GM12892 (cell line): ENCODE measurements at regions not wholly inside any gene's neighbourhood (a gene's known extent, or its start where the extent isn't known, plus 50 kb on each side); places are given as distances from the start of the nearest gene placed in this dataset.

Experiments
- DNase-seq: peaks from one replicate; pipeline ENCODE4 v3.0.0; 2011; ENCODE audit not compliant: insufficient read length
- FAIRE-seq: peaks from 2 replicates; lab custom pipeline; 2011; peaks lifted over from hg19 to GRCh38; lab: Jason Lieb, UNC
- POLR2A ChIP-seq: IDR thresholded peaks from 2 replicates; pipeline ENCODE4 v1.6.1; 2011; ENCODE audit warnings: low read depth, low read length, control low read depth
- POLR2AphosphoS5 ChIP-seq: IDR thresholded peaks from 2 replicates; pipeline ENCODE4 v1.6.1; 2011; ENCODE audit warnings: low read depth, low read length, control low read depth
- TAF1 ChIP-seq: IDR thresholded peaks from 2 replicates; pipeline ENCODE4 v1.6.1; 2011; ENCODE audit warnings: low read depth, mild to moderate bottlenecking, control low read depth, low read length, borderline replicate concordance

DNA sequence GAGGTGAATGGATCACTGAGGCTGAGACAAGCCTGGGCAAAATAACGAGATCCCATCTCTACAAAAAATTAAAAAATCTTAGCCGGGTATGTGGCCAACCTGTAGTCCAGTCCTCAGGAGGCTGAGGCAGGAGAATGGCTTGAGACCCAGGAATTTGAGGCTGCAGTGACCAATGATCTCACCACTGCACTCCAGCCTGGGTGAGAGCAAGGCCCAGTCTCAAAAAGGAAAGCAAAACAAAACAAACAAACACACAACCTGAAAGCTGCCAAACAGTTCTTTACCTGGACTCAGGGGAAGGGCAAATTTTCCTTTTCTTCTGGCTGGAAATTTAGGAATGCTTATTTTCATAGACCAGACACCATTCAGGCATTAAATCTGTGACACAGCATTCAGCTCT lies 163.1 kb upstream of the FAT1 start:
- FAIRE-seq (no peak), DNase-seq (no peak)
- no peak for TF ChIP-seq TAF1
- TF ChIP-seq POLR2AphosphoS5: no peak
- TF ChIP-seq POLR2A: no peak

DNA sequence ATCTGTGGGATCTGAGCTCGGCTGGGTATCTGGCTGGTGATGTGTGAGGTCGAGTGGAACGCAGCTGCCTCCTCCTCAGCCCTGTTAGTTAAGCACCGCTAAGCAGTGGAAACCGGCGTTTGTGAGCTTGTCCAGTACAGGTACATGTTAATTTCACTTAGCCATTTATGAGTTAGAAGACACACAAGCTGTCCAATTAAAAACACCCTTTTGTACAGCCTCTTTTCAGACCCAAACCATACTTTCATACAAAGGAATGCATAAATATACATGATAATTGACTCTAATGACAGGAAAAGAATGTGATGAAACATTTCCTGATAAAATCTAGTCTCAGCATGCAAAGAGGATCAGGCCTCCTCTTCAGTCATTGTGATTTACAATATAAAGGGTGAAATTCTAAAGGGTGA lies 163.6 kb upstream of the FAT1 start:
- FAIRE-seq (no peak), DNase-seq (no peak)
- TF ChIP-seq TAF1 (no peak), POLR2AphosphoS5 (no peak), POLR2A (no peak)

DNA sequence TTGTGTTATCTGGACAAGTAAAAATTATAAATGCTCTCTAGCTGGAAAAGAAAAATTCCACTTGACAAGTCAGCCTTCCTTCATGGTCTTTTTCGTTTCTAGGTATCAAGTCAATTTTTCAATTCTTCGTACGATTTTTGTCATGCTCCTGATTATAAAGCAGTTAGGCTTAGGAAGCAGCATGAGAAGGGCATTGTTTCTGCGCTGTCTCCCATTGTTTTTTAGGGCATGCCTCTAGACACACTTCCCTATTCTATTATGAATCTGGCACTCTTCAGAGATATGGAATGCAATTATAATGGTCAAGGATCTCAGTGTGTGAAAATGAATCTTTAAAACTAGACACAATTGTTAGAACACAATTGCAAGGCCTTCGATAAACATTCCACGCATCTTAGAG lies 164.1 kb upstream of the FAT1 start:
- TF ChIP-seq TAF1: no peak
- no peak for TF ChIP-seq POLR2A
- TF ChIP-seq POLR2AphosphoS5: no peak
- no peak for DNase-seq
- FAIRE-seq: no peak

DNA sequence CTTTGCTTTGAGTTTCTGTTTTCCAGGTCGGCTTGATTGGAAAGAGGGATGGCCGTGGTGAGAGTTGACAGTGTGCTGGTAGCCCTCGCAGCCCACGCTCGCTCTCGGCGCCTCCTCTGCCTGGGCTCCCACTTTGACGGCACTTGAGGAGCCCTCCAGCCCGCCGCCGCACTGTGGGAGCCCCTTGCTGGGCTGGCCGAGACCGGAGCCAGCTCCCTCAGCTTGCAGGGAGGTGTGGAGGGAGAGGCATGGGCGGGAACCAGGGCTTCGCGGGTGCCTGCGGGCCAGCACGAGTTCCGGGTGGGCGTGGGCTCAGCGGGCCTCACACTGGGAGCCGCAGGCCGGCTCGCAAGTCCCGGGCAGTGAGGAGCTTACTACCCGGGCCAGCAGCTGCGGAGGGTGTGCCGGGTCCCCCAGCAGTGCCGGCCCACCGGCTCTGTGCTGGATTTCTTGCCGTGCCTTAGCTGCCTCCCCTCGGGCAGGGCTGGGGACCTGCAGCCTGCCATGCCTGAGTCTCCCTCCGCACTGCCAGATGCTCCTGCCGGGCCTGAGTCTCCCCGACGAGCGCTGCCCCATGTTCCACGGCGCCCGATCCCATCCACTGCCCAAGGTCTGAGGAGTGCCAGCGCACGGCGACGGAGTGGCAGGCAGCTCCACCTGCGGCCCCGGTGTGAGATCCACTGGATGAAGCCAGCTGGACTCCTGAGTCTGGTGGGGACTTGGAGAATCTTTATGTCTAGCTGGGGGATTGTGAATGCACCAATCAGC lies 166.4 kb upstream of the FAT1 start:
- no peak for TF ChIP-seq POLR2AphosphoS5
- FAIRE-seq (no peak), DNase-seq (no peak)

DNA sequence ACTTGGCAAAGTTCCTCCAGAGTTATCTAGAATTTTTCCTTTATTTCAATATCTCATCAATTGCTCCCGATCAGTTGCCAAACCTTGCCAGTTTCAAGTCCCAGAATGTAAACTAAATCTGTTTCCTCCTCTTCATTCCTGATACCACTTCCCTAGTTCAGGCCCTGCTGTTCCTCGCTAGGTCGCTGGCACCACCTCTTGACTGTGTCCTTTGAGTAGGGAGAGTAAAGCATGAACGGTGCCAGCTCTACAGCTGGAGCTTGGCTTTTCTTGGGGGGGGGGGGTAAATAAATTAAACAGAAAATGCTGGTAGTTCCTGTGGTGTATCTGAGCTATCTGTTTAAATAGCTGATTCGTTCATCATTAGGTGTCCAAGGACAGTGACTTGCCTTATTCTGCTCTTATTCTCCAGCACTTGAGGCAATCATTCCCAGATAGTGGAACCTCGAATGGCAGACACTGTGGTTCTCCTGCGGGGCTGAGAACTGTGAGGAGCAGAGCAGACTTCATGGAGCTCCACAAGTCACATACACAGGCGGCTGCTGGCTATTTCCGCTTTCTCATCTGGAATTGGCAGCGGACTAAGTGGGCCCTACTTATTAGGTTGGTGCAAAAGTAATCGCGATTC lies 168.3 kb upstream of the FAT1 start:
- FAIRE-seq (no peak), DNase-seq (no peak)
- TF ChIP-seq POLR2AphosphoS5 (no peak), TAF1 (no peak), POLR2A (no peak)

DNA sequence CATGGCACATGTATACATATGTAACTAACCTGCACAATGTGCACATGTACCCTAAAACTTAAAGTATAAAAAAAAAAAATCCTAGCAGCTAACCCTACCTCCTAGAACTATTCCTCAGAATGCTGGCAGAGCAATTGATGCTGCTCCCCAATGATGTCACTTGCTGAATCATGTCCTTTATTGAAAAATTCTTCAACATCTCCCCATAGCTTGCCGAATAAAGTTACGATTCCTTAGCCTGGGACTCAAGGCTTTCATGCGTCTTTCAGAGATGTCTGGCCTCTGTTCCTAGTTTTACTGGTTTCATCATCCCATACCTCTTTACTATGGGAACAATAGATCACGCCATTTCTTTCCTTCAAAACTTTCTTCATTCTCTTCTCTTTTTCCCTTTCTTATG lies 174.7 kb upstream of the FAT1 start:
- DNase-seq (no peak), FAIRE-seq (no peak)

DNA sequence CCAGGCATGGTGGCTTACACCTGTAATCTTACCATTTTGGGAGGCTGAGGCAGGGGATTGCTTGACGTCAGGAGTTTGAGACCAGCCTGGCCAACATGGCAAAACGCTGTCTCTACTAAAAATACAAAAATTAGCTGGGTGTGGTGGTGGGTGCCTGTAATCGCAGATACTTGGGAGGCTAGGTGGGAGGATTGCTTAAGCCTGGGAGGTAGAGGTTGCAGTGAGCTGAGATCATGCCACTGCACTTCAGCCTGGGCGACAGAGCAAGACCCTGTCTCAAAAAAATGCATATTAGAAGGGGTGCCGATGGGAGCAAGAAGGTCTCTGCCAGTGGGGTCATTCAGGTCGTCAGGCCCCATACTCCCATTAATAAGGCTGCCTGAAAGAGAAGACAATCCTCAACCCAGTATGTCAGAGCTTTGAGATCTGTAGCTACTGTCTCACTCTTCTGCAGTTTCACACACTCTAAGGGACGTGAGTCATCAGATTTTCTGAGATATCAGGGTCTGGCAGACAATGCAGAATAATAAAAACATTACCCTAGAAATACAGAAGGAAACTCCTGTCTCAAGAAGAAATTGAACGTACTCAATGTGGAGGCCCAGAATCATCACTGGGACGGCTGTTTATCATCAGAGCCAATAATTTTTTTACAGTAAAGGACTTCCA lies 176.7 kb upstream of the FAT1 start:
- FAIRE-seq (no peak), DNase-seq (no peak)
- TF ChIP-seq POLR2A (no peak), TAF1 (no peak), POLR2AphosphoS5 (no peak)

More for the DNA sequence above, 174.7 kb upstream of the FAT1 start:
- TF ChIP-seq POLR2A (no peak), POLR2AphosphoS5 (no peak), TAF1 (no peak)

DNA sequence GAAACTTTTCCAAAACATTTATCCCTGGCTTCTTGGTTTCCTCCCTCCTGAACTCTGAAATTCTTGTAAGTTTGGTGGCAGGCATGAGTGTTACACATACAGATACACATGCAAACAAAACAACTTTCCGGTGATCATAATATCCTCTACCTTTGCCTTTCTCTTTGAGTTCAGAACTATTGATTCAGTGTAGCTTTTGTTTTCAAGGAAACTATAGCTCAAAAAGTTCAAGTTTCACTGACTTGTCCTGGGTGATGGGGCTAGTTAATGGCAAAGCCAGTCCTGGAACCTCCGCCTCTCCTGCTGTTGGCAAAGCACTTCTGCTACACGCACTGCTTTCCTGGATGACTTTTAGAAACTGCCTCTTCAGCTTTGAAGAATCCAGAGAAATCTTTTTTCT lies 177.3 kb upstream of the FAT1 start:
- TF ChIP-seq POLR2A (no peak), TAF1 (no peak), POLR2AphosphoS5 (no peak)
- FAIRE-seq: no peak
- no peak for DNase-seq

DNA sequence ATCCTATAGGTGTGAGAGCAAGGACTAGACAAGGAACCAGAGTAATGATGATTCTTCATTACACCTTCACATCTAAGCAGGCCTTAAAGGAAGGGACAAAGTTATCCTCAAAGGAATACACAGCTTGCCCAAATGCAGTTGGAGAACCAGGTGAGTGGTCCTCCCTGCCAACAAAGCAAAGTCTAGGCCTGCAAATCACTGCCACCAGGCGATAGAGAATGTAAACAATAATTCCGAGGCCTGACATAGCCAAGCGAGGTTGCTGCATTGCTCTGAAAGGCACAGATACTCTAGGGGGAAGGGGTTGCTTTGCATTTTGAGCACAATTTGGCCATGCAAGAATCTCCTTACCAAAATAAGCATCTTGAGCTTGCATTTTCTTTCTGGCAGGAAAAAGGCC lies 178.2 kb upstream of the FAT1 start:
- FAIRE-seq (no peak), DNase-seq (no peak)
- TF ChIP-seq TAF1: no peak
- no peak for TF ChIP-seq POLR2A
- TF ChIP-seq POLR2AphosphoS5: no peak

DNA sequence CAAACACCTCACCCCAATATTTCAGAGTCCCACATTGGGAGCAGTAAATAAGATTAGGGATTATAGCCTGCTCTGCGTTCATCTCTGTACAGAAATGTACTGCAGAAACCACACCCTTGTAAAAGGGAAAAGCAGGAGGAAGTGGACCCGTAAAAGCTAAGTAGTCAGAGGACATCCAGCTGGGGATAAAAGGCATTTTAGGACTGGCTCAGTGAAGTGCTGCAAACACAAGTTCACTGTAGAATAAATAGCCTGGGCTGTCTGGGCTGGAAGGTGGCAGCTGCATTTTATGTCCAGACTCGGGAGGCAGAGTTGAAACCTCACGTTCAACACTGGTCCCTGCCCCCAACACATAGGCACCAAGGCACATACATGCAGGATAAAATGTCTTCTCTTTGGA lies 178.7 kb upstream of the FAT1 start:
- TF ChIP-seq TAF1: no peak
- TF ChIP-seq POLR2A: no peak
- no peak for TF ChIP-seq POLR2AphosphoS5

DNA sequence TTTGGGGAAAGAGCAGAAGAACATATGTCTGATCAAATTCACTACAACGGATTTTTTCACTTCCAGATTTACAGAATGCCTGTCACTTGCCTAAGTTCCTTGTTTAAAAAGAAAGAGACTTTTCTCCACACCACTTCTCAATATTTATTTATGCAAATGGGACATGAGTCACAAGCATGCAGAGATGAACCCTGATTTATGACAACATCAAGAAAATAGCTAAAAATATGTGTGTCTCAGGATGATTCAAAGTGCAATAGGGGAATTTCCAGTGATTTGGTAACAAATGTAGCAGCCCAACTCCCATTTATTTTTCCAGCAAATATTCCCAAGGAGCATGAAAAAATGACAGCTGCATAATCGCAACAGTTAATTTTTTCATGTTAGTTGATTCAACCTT lies 180.4 kb upstream of the FAT1 start:
- DNase-seq: no peak
- no peak for FAIRE-seq
- no peak for TF ChIP-seq POLR2A
- no peak for TF ChIP-seq POLR2AphosphoS5
- TF ChIP-seq TAF1: no peak

More for the DNA sequence above, 178.7 kb upstream of the FAT1 start:
- FAIRE-seq: no peak
- no peak for DNase-seq
